HG03457 (cell line): ENCODE measurements at regions not wholly inside any gene's neighbourhood (a gene's known extent, or its start where the extent isn't known, plus 50 kb on each side); places are given as distances from the start of the nearest gene placed in this dataset.

ENCODE experiments used
- ATAC-seq: cut with Tn5 transposase; IDR thresholded peaks from one replicate; pipeline ENCODE4 v1.9.1; 2021; ENCODE audit warnings: moderate number of reproducible peaks; ENCODE audit not compliant: unreplicated experiment

DNA sequence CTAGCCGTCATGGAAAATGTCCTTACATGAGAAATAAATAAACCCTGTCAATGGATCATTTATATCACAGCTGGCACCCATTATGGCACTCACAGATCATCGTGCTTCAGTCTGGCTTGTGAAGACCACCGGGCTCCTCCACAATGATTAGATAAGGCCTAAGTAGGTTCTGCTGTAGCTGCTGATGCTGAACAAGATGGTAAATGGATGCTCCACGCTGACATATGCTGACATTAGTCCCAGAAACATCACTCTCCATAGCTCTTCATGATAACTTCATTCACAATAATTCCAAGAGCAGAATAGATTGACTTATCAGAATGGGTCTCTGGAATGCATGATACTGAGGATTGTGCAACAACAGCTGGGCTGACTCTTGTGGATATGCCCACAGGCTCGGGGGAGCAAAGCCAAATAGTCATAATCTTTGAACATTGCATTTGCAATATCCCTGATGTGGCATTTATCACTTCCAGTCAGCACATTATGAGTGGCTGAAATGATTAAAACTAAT lies 63.8 kb upstream of the RXFP2 start:
- no peak for ATAC-seq

DNA sequence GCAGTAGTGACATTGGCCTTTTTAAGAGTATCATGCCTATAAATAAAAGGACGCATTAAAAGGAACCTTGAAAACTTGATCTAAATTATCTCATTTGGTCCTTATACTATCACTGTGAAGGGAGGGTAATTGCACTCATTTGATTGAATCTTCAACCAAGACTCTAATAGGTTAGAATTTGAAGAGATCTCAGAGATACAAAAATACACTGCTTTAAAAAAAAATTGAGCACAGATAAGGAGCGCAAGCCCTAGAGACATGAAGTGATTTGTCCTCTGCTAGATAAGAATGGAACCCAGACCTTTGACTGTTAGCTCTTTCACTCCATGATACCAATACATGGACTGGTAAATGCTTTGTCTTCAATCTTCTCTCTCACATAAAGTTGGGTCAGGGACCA lies 58.2 kb upstream of the RXFP2 start:
- ATAC-seq, result no peak

DNA sequence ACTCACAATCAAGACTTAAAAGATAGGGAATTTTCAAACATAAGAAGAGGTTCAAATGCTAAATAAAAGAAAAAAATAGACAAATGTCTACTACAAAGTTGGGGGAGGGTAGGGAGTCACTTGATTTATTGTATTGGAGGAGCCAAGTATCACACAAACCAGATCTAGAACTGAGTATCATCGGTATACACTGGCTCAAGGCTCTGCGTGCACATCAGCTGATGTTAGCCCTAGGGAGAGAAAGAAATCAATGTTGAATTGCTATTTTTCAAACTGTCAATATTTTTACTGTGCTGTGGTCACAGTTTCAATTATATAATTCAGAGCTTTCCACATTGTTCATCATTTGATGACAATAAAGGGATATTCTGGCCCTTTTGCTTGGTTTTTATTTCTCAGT lies 54.9 kb upstream of the RXFP2 start:
- ATAC-seq, result no peak

DNA sequence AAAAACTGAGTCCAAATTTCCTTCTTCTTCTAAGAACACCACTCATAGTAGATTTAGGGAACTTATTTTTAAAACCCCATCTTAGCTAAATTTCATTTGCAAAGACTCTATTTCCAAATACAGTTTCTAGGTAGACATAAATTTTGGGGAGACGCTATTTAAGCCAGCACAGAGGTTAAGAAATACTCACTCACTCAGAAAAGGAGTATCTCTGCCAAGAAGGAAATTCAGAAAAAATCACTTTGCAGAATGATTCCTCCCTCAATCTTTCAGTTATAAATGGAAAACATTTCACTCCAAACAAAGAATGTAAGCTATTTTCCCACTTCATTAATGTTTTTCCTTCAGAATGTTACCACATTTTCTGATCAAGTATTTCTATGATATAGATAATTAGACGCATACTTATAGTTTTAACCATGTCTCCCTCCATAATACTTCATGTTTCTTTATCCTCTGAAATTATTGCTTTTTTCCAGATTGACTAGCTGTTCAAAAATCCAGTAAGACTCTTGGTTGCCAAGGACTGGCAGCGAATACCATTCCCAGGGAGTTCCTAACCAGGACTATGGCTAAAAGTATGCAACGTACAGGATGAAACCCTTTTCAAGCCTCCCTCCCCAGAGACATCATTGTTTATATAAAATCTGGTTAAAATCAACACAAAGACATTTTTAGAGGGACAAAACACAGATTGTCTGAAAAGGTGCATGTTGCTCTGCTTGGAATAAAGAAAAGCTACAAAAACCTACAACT lies 52.5 kb upstream of the RXFP2 start:
- no peak for ATAC-seq
